PC-3 (cell line): ENCODE measurements at regions not wholly inside any gene's neighbourhood (a gene's known extent, or its start where the extent isn't known, plus 50 kb on each side); places are given as distances from the start of the nearest gene placed in this dataset.
A peak's percentile ranks its signal among the peaks of the same experiment; 100 is the strongest.

Experiments used
- ATAC-seq: fragments of 200-7000 bp; cut with Tn5 transposase; 2 replicates; pipeline ENCODE4 v1.9.1; 2020; ENCODE audit warnings: mild to moderate bottlenecking, moderate library complexity
- BruUV-seq: library from RNA; stranded (reverse); fragments of 400-500 nt; replicated peaks from 2 replicates; lab custom pipeline; 2021; lab: Mats Ljungman, UMichigan
- CTCF ChIA-PET: fragments of 300-600 bp; sonication (Branson Sonifier 250); formaldehyde crosslinking; loops from one replicate; lab custom pipeline; 2022; ENCODE audit warnings: antibody characterized with exemption; lab: Charles Lee
- POLR2A ChIA-PET: fragments of 300-600 bp; sonication (Branson Sonifier 250); formaldehyde crosslinking; loops from one replicate; lab custom pipeline; 2022; ENCODE audit warnings: antibody characterized with exemption; ENCODE audit not compliant: unreplicated experiment; lab: Charles Lee
- DNase-seq: peaks from one replicate; pipeline ENCODE4 v3.0.0-alpha.2; 2015
- H2AFZ ChIP-seq: fragments of 300-600 bp; sonication (generic); 2 replicates; pipeline ENCODE4 v1.6.0; 2016; ENCODE audit warnings: antibody characterized with exemption, low read length
- H3F3A ChIP-seq: fragments of 300-600 bp; sonication (generic); one replicate; pipeline ENCODE4 v1.6.0; 2017; ENCODE audit warnings: antibody characterized with exemption, low read length, control low read depth, mild to moderate bottlenecking; ENCODE audit not compliant: unreplicated experiment
- H3K27ac ChIP-seq: fragments of 300-600 bp; sonication (generic); 2 replicates; pipeline ENCODE4 v1.5.1; 2016; ENCODE audit warnings: mild to moderate bottlenecking, low read length
- H3K27me3 ChIP-seq: fragments of 300-600 bp; sonication (generic); 2 replicates; pipeline ENCODE4 v1.6.1; 2016; ENCODE audit warnings: low read length, mixed read lengths
- H3K36me3 ChIP-seq: fragments of 300-600 bp; sonication (generic); 2 replicates; pipeline ENCODE4 v1.6.1; 2016; ENCODE audit warnings: low read depth, mixed run types, low read length, mixed read lengths
- H3K4me1 ChIP-seq: fragments of 300-600 bp; sonication (generic); 2 replicates; pipeline ENCODE4 v1.5.1; 2016; ENCODE audit warnings: low read length; ENCODE audit not compliant: insufficient read depth
- H3K4me2 ChIP-seq: fragments of 300-600 bp; sonication (generic); 2 replicates; pipeline ENCODE4 v1.6.0; 2016; ENCODE audit warnings: low read length
- H3K4me3 ChIP-seq: fragments of 300-600 bp; sonication (generic); 2 replicates; pipeline ENCODE4 v1.5.1; 2016; ENCODE audit warnings: mild to moderate bottlenecking, low read length, mixed read lengths
- H3K79me2 ChIP-seq: fragments of 300-600 bp; sonication (generic); 2 replicates; pipeline ENCODE4 v1.6.1; 2017; ENCODE audit warnings: low read length, mixed read lengths
- H3K9ac ChIP-seq: fragments of 300-600 bp; sonication (generic); 2 replicates; pipeline ENCODE4 v1.6.0; 2016; ENCODE audit warnings: mild to moderate bottlenecking, low read length
- H3K9me2 ChIP-seq: fragments of 300-600 bp; sonication (generic); replicated peaks from 2 replicates; pipeline ENCODE4 v1.6.1; 2016; ENCODE audit warnings: mixed run types, low read length, mixed read lengths
- H3K9me3 ChIP-seq: fragments of 300-600 bp; sonication (generic); 2 replicates; pipeline ENCODE4 v1.6.1; 2016; ENCODE audit warnings: low read length, mixed read lengths
- H4K20me1 ChIP-seq: fragments of 300-600 bp; sonication (generic); 2 replicates; pipeline ENCODE4 v1.6.1; 2016; ENCODE audit warnings: low read length, mixed read lengths
- CTCF ChIP-seq: fragments of 300-600 bp; sonication (generic); conservative IDR thresholded peaks from 2 replicates; pipeline ENCODE4 v1.5.1; 2017; ENCODE audit warnings: antibody characterized with exemption, low read depth, mild to moderate bottlenecking, low read length
- EZH2 ChIP-seq: fragments of 300-600 bp; sonication (generic); IDR thresholded peaks from one replicate; pipeline ENCODE4 v1.6.1; 2017; ENCODE audit warnings: antibody characterized with exemption, mild to moderate bottlenecking, low read length; ENCODE audit not compliant: unreplicated experiment
- EZH2phosphoT487 ChIP-seq: fragments of 300-600 bp; sonication (generic); IDR thresholded peaks from 2 replicates; pipeline ENCODE4 v1.6.1; 2018; ENCODE audit warnings: mild to moderate bottlenecking, antibody characterized with exemption, low read length, borderline replicate concordance
- intact Hi-C: fragments of 100-400 bp; cut with micrococcal nuclease; formaldehyde crosslinking; loops from 2 replicates; pipeline ENCODE4 v1.9.0; 2023

GRCh38 chr4:19399001-19399400, 852.7 kb upstream of the SLIT2 start:
- H3K4me3 ChIP-seq, result no peak overlapping the region
- no peak overlapping the region for H2AFZ ChIP-seq
- peak; percentile 73 for DNase-seq
- BruUV-seq, result no TSS peak
- H3K36me3 ChIP-seq, result no peaks in the 10 kb centered on the region
- no peaks in the 10 kb centered on the region for H3K9me3 ChIP-seq
- H3K27me3 ChIP-seq, result no peaks in the 10 kb centered on the region
- H3F3A ChIP-seq, result no peaks in the 10 kb centered on the region
- H3K27ac ChIP-seq, result no peak overlapping the region
- CTCF ChIA-PET, result no interaction called here
- H3K4me1 ChIP-seq, result 0 out of 2 replicates have a peak, but pooled peaks cover 6% of the 10 kb centered on the region
- intact Hi-C loops, result no loop called here
- peak; percentile 69 for ATAC-seq
- no peaks in the 10 kb centered on the region for H4K20me1 ChIP-seq
- no peaks in the 10 kb centered on the region for H3K79me2 ChIP-seq
- H3K9ac ChIP-seq, result no peak overlapping the region
- POLR2A ChIA-PET, result no interaction called here
- TF ChIP-seq EZH2, result no peak
- no peak for TF ChIP-seq CTCF
- TF ChIP-seq EZH2phosphoT487, result no peak
- H3K9me2 ChIP-seq, result no peaks in the 10 kb centered on the region
- H3K4me2 ChIP-seq, result no peak overlapping the region

DNA sequence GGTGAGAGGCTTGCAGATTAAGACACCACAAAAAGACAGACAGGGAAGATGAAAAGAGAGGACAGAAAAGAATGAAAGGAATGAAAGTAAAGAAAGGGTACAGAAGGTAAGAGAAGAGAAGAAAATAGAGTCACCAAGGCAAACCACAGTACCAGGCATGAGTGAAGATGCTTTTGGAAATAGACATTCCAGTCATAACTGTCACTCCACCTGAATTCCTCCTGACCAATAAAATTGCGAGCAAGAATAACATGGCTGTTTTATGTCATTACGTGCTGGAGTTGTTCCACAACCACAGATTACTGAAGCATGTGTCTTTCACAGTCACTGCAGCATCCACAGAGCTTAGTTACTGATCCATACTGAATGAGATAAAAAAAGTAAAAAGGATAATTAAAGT, 864.9 kb upstream of the SLIT2 start:
- Histone ChIP-seq H3K27ac (no peak overlapping the region), H3K9ac (no peak overlapping the region), H3K36me3 (no peaks in the 10 kb centered on the region), H3K27me3 (no peaks in the 10 kb centered on the region), H3K79me2 (no peaks in the 10 kb centered on the region), H3K4me3 (no peak overlapping the region), H3K4me2 (no peak overlapping the region), H3K4me1 (peaks cover 14% of the 10 kb centered on the region), H3K9me2 (no peaks in the 10 kb centered on the region), H2AFZ (no peak overlapping the region), H3K9me3 (no peaks in the 10 kb centered on the region), H3F3A (no peaks in the 10 kb centered on the region), H4K20me1 (no peaks in the 10 kb centered on the region)
- DNase-seq, result peak; percentile 38
- TF ChIP-seq CTCF, result no peak
- no peak for TF ChIP-seq EZH2
- TF ChIP-seq EZH2phosphoT487, result no peak
- ChIA-PET CTCF (no interaction called here), POLR2A (no interaction called here)
- ATAC-seq, result no peak
- no TSS peak for BruUV-seq
- intact Hi-C loops, result no loop called here

DNA sequence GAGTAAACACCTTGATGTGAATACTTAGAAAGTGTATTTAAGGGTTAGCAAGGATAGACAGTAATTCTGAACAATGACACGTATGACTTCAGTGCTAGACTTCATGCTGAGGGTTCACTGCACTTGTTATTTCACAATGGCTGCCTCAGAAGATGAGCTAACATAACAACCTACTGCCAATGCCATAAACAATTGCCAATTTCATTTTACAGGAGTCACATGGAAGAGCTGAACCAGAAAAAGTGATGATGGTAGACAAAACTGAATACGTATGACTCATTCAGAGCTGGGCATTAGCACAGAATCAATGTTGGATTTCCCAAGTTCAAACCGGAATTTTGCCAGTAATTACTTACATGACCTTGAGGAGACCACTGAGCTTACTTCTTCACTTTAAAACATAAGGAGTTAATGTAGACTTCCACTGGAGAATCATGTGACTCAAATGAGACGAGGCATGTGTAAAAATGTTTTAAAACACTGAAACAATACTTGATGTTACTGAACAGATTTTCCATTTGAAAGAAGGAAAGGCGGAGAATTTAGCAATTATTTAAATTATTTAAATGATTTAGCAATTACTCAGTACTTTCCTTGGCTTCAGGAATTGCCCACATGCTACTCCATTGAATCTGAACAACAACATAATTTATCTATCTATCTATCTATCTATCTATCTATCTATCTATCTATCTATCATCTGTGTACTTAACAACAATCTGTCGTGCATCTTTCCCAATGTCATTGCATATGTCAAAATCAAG, 868.5 kb upstream of the SLIT2 start:
- peaks cover 44% of the 10 kb centered on the region for H3K4me1 ChIP-seq
- H3K4me2 ChIP-seq, result no peak overlapping the region
- no peak for ATAC-seq
- no peak overlapping the region for H2AFZ ChIP-seq
- H3K36me3 ChIP-seq, result no peaks in the 10 kb centered on the region
- no peaks in the 10 kb centered on the region for H3K9me2 ChIP-seq
- H3K79me2 ChIP-seq, result no peaks in the 10 kb centered on the region
- intact Hi-C loops, result loop anchor here (5.0 kb wide), 2 partner anchors 74 to 76 kb away; no protein-coding TSS in a partner anchor
- H3K4me3 ChIP-seq, result no peak overlapping the region
- no peak overlapping the region for H3K27ac ChIP-seq
- no peak overlapping the region for H3K9ac ChIP-seq
- H3K9me3 ChIP-seq, result no peaks in the 10 kb centered on the region
- no peaks in the 10 kb centered on the region for H4K20me1 ChIP-seq
- ChIA-PET CTCF (no interaction called here), POLR2A (no interaction called here)
- TF ChIP-seq EZH2, result no peak
- TF ChIP-seq EZH2phosphoT487, result no peak
- no peak for TF ChIP-seq CTCF
- BruUV-seq, result no TSS peak
- H3K27me3 ChIP-seq, result no peaks in the 10 kb centered on the region
- DNase-seq, result peak; percentile 55
- peaks cover 11% of the 10 kb centered on the region for H3F3A ChIP-seq
